ENCODE measurements at regions not wholly inside any gene's neighbourhood (a gene's known extent, or its start where the extent isn't known, plus 50 kb on each side); places are given as distances from the start of the nearest gene placed in this dataset.

DNA sequence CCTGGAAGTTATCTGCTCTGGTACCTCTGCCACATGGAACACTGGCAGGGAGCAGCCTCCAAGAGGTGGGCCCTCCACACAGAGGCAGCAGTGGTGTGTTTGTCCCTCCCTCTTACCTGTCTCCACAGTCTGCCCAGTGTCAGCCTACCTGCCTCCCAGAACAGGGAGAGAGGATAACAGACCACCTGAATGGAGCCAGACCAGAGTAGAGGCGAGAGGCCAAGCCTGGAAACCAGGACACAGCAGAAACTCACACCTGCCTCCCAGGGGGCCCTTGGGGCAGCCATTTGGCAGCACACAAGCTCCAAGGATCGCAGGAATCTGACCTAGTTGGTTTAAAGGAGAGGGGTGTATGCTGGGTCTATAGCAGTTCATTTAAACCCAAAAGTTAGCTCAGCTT, 100.2 kb upstream of the ZNF366 start:
- TF ChIP-seq, protein P1, sequence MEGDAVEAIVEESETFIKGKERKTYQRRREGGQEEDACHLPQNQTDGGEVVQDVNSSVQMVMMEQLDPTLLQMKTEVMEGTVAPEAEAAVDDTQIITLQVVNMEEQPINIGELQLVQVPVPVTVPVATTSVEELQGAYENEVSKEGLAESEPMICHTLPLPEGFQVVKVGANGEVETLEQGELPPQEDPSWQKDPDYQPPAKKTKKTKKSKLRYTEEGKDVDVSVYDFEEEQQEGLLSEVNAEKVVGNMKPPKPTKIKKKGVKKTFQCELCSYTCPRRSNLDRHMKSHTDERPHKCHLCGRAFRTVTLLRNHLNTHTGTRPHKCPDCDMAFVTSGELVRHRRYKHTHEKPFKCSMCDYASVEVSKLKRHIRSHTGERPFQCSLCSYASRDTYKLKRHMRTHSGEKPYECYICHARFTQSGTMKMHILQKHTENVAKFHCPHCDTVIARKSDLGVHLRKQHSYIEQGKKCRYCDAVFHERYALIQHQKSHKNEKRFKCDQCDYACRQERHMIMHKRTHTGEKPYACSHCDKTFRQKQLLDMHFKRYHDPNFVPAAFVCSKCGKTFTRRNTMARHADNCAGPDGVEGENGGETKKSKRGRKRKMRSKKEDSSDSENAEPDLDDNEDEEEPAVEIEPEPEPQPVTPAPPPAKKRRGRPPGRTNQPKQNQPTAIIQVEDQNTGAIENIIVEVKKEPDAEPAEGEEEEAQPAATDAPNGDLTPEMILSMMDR (IDR thresholded peaks at IDR 0.05; ENCODE audit: borderline replicate concordance, extremely low read depth, low read length, poor library complexity, severe bottlenecking): no peak
- TF ChIP-seq EZH2 (IDR thresholded peaks at IDR 0.05; ENCODE audit: borderline replicate concordance, low read depth, low read length, severe bottlenecking): no peak
